GM12865 (cell line): ENCODE measurements at regions not wholly inside any gene's neighbourhood (a gene's known extent, or its start where the extent isn't known, plus 50 kb on each side); places are given as distances from the start of the nearest gene placed in this dataset.

Experiments
- DNase-seq: peaks from one replicate; pipeline ENCODE4 v3.0.0; 2010; ENCODE audit warnings: low read depth
- H3K4me3 ChIP-seq: 2 replicates; pipeline ENCODE4 v1.5.1; 2011; ENCODE audit warnings: mild to moderate bottlenecking, low read depth, low read length, control low read depth
- CTCF ChIP-seq: IDR thresholded peaks from 2 replicates; pipeline ENCODE4 v1.5.1; 2011; ENCODE audit warnings: low read length, control low read depth, low read depth, inconsistent platforms; ENCODE audit not compliant: insufficient read depth; ENCODE audit errors: missing control alignments

GRCh38 chr16:82248677-82249076 is 78.7 kb upstream of the MPHOSPH6 start:
- no peak overlapping the region for H3K4me3 ChIP-seq
- no peak for TF ChIP-seq CTCF
- no peak for DNase-seq

DNA sequence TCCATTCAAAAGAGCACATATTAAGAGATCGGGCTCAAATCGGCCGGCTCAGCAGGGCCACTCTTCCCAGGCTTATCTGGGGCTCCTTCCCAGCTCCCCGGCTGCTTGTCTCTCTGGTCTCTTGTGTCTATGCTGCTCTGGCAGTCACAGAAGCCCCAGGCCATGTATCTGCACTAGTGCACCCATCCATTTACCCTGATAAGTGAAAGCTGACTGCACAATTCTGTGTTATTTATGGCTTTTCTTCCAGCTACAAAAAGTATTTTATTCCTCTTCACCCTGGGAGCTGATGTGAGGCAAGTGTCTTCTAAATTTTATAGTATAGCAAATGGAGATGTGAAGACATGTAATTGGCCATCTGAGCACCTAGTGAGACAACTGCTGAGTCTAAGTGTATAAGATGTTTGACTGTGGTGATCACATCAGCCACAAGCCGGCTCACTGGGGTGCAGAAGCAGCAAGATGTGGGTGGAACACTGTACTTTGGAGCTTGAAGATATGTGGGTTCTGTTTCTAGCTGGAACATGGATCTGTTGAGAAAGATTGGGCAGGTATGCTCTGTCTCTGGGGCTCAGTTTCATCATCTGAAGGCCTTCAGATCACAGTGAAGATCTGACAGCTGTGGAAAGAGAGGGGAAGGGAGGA is 78.1 kb upstream of the MPHOSPH6 start:
- no peak for TF ChIP-seq CTCF
- no peak for DNase-seq
- no peak overlapping the region for H3K4me3 ChIP-seq

GRCh38 chr16:82242201-82242600 is 72.2 kb upstream of the MPHOSPH6 start:
- TF ChIP-seq CTCF: no peak
- H3K4me3 ChIP-seq: no peak overlapping the region
- no peak for DNase-seq

- DNase-seq: no peak
- no peak overlapping the region for H3K4me3 ChIP-seq
- no peak for TF ChIP-seq CTCF
Measured at GRCh38 chr16:82241469-82242052, 71.5 kb upstream of the MPHOSPH6 start.

- no peak for DNase-seq
- TF ChIP-seq CTCF: no peak
Measured at GRCh38 chr16:82240111-82240510, 70.1 kb upstream of the MPHOSPH6 start.

GRCh38 chr16:82236875-82237274 is 66.9 kb upstream of the MPHOSPH6 start:
- no peak for TF ChIP-seq CTCF
- H3K4me3 ChIP-seq: no peak overlapping the region
- no peak for DNase-seq

More at GRCh38 chr16:82240111-82240510, 70.1 kb upstream of the MPHOSPH6 start:
- no peak overlapping the region for H3K4me3 ChIP-seq

DNA sequence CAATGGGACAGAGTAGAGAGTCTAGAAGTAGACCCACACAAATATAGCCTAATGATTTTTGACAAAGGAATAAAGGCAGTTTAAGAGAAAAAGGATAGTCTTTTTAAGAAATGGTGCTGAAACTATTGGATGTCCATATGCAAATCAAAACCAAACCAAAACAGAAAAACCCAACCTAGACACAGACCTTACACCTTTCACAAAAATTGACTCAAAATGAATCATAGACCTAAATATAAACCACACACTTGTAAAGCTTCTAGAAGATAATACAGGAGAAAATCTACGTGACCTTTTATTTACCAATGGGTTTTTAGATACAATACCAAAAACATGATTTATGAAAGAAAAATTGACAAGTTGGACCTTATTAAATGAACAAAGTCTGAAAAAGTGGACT is 66.4 kb upstream of the MPHOSPH6 start:
- no peak for TF ChIP-seq CTCF

More for the DNA sequence above, 66.4 kb upstream of the MPHOSPH6 start:
- no peak for DNase-seq
- no peak overlapping the region for H3K4me3 ChIP-seq
